GM18502 (cell line): ENCODE measurements at regions not wholly inside any gene's neighbourhood (a gene's known extent, or its start where the extent isn't known, plus 50 kb on each side); places are given as distances from the start of the nearest gene placed in this dataset.
"Not testable (repeated sequence)": the region's sequence is repeated elsewhere in the genome, so short reads cannot be mapped to it uniquely, and the experiment has no call there.

Experiments
- ATAC-seq: cut with Tn5 transposase; IDR thresholded peaks from one replicate; pipeline ENCODE4 v1.9.1; 2021; ENCODE audit warnings: mild to moderate bottlenecking; ENCODE audit not compliant: unreplicated experiment, poor library complexity

DNA sequence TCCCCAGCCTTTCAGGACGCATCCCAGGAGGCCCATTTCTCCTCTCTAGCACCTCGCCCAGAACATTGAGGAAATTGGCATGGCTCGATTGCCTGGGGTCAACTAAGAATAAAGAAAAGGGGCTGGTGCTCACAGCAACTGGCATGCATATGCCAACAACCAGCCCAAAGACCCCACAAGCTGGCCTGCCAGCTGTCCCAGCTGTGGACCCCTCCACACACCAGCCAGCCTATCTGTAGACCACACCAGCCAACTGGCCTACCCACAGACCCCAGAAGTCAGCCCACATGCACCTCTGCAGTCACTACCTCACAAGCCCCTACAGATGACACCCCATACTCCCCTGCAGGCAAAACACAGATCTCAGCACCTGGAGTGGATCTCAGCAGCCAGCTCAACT is 123.8 kb upstream of the ID2 start:
- no peak for ATAC-seq

DNA sequence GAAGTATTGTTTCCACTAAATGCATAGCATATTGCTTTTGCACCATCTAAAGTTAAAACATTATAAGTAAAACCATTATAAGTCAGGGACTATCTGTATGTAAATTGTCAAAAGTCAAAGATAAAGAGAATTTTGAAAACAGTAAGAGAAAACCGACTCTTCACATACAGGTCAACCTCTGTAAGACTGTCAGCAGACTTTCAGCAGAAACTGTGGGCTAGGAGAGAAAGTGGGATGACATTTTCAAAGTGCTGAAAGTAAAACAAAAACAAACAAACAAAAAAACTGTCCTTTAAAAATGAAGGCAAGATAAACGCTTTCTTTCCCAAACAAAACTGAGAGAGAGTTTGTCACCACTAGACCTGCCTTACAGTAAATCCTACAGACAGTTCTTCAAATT is 122.9 kb upstream of the ID2 start:
- ATAC-seq = no peak

DNA sequence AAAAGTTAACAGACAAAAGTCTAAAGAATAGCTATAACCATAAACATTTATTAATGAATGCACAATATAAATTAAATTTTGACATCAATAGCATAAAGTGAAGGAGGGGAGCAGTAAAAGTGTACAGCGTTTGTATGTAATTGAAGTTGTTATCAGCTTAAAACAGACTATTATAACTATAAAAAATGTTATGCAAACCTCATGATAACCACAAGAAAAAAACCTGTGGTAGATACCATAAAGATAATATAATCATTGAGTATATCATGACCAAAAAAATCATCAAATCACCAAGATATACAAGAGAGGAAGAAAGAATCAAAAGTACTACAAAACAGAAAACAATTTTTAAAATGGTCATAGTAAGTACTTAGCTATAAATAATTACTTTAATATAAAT is 122.1 kb upstream of the ID2 start:
- ATAC-seq = no peak

DNA sequence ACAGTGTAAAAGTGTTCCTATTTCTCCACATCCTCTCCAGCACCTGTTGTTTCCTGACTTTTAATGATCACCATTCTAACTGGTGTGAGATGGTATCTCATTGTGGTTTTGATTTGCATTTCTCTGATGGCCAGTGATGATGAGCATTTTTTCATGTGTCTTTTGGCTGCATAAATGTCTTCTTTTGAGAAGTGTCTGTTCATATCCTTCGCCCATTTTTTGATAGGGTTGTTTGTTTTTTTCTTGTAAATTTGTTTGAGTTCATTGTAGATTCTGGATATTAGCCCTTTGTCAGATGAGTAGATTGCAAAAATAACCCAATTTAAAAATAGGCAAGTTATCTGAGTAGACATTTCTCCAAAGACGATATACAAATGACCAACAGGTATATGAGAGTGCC is 120.2 kb upstream of the ID2 start:
- ATAC-seq = not testable (repeated sequence)

DNA sequence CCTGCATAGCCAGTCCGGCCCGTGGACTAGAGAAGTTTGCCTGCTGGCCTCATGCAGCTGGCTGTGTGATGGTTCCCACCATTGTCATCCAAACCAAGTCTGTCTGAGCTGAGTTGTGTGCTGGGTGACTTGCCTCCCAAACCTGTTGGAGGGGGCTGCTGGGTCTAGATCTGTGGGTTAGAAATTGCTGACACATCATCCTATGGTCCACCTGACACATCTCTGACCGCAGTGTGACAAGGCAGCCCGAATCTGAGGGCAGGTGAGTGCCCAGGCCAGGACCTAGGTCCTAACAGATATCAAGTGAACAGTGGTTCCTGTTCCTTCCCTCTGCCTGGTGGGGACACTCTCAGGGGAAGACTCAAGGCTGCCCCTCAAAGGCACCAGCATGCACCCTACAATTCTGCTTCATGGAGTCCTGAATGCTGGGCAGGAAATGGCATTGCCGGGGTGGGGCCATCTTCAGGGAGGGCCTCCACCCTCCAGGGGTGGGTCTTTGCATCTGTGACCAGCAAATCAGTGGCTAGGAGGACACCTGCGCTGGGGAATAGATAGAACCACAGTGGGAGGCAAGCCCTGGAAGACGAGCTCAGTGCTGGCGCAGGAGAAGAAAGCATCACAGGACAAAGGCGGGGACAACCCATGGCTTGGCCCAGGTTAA is 117.9 kb upstream of the ID2 start:
- no peak for ATAC-seq

DNA sequence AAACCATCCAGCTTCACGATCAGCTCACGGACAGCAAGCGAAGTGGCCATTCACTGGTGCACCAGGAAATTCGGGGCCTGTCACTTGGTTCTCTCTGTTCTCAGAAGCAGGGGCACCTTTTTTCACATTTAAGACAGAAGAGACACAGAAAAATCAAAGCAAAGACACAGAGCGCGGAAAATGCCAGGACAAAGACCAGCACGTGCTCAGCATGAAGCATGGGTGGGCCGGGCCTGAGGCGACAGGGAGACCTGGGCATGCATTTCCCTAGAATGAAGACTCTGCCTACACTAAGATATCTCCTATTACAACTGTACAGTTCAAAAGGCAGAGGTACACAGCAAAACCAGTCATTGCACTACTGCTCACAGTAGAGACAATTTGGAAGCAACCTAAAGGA is 117.4 kb upstream of the ID2 start:
- ATAC-seq = no peak

DNA sequence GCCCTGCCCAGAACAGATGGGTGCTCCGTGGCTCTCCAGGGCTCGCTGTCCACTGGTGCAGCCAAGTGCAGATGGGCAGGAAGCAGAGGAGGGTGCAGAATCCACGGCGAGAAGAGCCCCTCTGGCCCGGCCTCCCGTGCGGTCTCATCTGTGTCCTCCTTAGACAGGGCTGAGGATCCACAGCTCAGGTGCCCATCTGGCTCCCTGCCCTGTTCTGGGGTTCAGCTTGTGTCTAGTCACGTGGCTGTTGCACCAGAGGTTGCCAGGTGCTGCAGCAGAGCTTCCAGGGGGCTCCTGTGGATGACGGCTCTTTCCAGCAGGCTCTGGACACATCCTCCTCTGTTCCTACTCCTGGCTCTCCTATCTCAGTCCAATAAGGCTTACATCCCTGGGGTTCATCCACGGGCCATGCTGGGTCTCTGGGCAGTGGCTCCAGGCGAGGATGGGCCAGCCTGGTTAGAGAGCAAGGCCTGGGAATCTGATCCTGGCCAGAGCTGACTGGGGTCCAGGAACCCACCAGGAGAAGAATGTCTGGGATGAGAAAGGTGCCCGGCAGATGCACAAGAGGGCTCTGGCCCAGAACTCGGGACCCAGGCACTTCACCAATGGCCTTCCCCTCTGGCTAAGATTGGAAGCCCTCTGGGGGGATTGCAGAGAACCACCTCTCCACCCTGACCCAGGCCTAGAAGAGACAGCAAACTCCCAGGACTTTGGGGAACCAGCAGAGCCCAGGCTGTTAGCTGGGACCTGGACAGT is 116.3 kb upstream of the ID2 start:
- ATAC-seq = no peak

DNA sequence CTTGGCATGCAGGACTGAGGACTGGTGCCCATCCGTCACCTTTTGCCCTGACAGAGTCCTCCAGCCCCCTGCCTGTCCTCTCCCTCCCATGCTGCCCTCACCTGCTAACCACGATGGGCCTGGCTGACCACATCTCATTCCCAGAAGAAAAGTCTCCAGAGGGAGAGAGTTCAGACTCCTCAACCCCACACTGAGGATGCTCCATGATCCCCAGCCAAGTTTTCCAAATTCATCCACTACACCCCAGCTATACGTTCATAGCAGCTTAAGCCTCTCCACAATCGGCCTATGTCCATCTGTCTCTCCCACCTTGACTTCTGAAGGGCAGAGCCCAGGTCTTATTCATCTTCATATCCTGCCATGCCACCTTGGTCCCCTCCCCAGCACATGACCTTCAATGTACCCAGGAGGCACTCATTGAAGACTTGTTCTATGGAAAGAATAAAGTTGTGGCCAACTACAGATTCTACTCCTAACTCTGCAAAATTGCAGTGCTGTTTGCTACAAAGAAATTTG is 115.6 kb upstream of the ID2 start:
- ATAC-seq = no peak

DNA sequence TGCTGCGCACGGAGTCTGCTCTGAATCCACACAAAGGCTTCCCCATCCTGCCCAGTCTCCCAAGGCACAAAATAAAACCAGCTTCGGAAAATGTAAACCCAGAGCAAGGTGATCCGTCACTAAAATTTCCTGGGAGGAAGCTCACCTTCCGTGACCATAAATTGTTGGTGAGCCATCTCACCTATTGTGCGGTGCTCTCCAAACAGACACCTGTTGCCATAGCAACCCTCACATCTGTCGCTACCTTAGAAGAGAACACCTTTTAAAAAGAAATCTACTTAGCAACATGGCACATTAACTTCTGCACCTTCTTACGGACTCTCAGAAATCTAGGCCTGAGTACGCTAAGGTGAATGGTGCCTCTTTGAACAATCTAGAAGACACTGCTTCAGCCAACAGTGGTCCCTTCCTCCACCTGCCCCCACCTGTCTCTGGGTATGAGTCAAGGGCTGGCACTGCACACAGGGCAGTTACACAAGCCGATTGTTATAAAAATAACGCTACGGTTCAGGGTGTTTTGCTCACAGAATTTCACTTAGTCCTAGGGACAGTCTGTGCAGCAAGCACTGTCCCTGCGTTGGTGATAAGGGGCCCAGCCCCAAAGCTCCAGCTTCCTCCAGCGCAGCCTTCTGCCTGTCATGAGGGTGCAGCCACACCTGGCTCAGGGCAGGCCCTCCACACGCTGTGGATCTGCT is 114.9 kb upstream of the ID2 start:
- ATAC-seq = no peak

DNA sequence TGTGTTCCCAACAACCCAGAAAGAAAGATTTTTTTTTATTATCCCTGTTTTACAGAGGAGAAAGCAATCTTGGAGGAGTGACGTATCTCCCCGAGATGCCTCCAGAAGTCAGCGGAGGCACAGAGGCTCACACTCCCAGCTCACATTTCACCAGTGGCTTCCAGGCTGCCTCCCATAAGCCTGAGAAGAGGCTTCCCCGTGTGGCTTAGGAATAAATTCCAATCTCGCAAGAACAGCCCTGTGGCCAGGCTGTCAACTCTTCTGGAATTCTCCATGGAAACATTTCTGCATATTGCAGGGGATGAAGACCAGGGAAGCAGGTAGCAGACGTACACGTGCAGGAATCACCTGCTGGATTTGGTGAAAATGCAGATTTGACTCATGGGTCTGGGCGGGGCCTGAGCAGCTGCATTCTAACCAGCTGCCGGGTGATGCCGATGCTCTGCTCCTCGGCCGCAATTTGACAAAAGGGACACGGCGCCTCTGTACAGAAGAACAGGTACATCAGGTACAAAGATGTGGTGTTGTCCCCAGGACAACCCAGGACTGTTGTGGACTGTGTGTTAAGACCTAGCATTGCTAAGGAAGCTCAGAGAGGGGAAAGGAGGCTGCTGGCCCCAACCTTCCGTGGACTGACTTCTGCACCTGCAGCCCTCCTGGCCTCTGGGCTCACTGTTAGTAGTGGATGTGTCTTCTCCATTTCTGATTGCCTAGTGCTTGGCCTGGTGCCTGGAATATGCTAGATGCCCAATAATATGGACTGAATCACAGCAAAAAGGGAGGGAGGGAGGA is 114.2 kb upstream of the ID2 start:
- no peak for ATAC-seq

DNA sequence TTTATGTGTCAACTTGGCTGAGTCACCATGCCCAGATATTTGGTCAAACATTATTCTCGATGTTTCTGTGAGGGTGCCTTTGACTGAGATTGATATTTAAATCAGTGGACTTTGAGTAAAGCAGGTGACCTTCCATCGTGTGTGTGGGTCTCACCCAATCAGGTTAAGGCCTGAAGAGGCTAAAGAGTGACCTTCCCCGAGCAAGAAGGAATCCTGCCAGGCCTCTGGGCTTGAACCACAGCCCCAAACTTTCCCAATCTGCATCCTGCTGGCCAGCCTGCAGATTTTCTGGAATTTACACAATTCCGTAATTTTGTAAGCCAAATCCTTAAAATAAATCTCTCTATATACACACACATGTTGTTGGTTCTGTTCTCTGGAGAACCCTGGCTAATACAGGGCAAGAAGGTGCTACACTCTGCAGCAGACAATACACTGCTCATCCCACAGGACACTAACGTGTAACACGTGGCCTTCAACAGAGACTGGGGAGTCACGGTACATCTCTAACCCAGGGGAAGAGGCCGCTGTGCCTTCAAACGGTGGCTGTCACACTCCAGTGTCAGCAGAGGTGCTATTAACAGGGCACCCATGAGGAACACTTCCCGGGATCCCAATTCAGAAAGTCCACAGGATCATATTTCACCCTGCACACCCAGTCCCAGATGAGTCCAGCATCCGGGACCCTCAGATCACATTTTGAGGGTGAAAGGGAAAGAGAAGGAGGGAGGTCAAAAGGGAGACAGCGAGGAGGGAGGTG is 113.1 kb upstream of the ID2 start:
- no peak for ATAC-seq

DNA sequence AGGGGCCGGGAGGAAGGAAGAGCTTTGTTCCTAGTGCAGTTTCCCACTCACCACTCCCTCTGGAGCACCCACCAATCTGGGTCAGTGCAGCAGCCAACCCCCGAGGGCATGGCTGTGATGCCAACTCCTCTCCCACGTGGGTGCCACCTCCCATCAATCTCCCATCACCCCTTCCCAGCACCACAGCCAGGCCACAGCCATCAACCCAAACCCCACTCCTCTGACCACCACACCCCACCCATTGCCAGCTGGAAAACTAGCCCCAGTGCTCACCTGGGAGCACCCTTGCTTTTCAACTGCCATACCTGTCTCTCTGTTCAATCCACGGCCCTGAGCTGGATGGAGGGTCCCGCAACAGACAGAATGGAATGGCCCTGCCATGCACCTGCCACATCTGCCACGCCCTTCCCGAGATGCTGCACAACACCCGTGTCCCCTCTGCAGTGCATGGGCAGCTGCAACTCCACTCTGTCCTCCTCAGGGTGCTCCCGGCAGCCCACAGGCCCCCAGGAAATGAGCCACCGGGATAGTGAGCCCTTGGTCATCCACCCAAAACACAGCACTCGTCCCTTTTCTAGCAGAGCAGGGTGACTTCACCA is 112.4 kb upstream of the ID2 start:
- ATAC-seq = no peak

DNA sequence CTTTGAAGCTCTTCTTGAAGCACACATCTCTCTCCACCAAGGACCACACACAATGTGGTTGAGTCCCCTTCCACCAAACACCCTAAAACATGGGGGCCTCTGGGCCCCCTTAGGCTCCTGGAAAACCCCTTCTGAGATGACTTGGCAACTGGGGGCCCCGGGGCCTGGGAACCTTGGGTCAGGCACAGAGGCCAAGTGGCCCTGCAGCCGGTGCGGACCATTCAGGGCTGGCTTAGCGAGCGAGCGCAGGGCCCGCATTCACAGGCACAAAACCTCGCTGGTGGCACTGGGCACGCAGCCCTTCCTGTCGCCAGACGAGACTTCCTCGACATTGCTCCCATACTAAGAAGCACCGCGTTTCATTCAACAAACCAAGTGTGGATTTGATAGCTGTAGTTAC is 111.2 kb upstream of the ID2 start:
- no peak for ATAC-seq

DNA sequence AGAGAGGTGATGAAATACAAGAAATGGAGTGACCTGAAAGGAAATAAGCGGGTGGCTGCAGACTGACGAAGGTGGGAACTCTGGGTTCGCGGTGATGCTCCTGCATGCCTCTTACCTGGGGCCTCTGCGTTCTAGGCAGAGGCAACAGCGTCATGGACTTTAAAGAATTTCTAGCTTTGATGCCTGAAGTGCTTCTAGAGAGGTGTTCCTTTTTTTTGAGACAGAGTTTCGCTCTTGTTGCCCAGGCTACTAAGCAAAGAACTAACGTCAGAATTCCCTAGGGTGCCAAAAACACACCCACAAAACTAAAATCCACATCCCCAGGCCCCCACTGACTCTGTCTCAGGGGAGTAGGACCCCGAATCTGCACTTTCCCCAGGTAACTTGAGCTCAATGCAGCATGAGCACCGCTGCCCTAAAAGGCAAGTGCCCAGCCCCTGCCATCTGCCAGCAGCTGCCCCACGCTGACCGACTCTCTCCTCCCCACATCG is 110.5 kb upstream of the ID2 start:
- no peak for ATAC-seq

DNA sequence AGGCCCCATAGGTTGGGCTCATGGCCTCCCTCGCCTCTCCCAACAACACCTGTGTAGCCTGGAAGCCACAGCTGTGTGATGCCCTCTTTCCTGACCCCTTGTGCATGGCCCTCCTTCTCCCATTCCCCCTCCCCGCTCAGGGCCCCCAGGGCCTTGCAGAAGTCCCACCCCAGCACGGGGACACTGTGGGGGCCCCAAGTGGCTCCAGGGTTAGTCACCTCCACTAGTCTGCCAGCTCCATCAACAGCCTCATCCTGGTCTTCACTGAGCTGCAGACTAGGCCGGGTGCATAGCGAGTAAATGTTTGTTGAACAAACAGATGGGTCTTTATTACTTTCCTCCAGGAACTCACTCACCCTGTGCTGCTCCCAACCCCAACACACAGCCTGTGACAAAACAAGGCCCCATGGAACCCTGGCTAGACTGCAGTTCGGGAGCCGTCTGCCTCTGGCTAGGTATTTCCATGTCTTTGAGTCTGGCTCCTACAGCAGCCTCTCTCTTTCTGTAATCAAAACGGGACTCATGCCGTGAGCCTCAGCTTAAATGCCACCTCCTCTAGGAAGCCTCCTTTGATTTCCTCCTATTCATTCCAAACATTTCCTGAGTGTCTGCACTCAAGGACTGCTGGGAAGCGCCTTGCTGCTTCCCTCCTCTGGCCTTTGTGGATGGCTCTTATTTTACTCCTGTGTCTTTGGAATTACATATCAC is 109.9 kb upstream of the ID2 start:
- ATAC-seq = no peak

DNA sequence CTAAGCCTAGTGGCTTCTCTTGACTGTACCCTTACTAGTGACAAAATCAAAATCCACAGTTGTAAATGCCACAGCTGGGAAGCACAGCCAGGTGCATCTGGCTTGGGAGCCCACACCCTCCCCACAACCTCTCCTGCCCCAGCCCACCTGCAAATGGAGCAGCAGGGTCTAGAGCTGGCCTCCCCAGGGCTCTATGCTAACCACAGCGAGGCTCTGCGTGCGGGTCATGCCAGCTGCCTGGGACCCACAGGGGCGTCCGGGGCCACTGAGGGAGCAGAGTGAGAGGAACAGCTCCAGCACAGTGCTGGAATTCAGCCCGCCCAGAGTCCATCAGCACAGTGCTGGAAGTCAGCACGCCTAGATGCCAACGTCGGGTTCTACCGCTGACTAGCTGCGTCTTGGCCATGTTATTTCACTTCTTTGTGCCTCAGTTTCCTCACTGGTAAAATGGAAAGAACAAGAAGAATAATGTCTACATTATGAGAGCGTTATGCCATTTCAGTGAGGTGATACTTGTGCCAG is 109.1 kb upstream of the ID2 start:
- ATAC-seq = no peak

DNA sequence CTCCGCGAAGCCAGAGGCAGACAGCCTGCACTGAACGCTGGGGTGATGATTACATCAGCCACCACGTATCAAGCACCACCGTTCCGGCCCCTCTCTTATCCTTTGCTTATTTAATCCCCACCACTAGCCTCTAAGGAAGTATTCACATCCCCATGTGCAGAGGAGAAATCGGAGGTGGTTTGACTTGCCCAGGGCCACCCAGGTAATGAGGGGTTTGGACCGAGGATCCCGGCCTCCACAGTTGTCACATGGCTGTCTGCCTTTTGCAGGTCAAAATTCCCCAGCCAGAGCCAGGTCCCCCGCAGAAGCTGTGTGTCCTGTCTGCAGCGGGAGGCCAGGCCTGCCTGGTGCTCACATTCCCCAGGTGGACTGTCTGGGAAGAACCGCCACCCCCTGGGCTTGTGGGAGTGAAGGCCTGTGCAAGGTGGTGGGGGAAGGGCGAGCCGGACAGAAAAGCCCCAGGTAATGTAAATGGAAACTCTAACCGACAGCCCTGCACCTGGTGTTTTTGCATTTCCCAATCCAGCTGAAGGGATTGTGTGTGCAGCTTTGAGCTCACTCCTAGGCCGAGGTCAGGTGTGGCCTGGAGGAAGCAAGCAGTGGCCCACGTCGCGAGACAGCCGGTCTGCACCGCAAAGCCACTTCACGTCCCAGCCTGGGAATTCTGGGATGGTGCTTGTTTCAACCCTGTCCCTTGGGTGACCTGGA is 108.5 kb upstream of the ID2 start:
- ATAC-seq = no peak

DNA sequence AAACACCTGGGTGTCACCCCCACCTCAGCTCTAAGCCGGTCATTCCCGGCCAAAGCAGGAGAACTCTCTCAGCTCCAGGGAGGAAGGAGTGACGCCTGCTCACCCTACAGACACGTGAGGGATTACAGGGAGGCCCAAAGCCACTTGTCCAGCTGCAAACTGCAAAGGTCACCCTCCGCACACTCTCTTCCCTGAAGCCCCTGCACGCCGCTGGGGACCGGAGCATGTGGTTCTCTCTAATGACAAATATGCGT is 108.0 kb upstream of the ID2 start:
- no peak for ATAC-seq
